ENCODE measurements at regions not wholly inside any gene's neighbourhood (a gene's known extent, or its start where the extent isn't known, plus 50 kb on each side); places are given as distances from the start of the nearest gene placed in this dataset.

- TF ChIP-seq CTCF (IDR thresholded peaks at IDR 0.05) (no peak), POLR2A (IDR thresholded peaks at IDR 0.05) (no peak)
These were observed 215.5 kb downstream of the GLRX3 start for GRCh38 chr10:130351466-130352290.
